ENCODE measurements at regions not wholly inside any gene's neighbourhood (a gene's known extent, or its start where the extent isn't known, plus 50 kb on each side); places are given as distances from the start of the nearest gene placed in this dataset.

DNA sequence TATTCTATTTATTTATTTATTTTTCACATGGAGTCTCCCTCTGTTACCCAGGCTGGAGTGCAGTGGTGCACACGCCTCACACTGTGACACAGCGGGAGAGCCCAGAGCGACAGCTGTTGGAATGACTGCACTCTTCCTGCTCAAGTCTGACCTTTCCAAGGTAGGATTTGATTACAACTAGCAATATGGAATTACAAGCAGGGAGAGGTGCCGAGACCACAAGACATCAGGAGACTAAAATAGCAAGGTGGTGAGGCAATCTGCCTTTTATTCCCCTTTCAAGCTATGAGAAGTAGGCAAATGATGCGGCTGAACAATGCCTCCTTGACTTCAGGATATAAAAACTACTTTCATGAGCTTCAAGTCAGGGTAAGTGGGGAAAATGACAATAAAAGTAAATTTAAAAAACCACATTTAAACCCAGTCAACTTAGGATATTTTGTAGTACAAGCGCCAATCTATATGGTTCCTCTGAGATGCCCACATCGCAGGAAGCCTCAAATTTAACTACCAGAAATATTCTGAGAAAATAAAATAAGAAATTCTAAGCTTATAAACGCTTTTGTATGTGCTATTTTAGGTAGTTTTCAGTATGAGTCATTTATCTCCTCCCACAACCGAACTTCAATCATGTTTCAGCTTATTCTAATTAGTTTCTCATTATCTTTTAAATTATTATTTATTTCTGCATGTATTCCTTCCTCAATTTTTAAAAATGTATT lies 146.9 kb upstream of the SGK1 start:
- no peak for TF ChIP-seq ZFX (IDR thresholded peaks at IDR 0.05)
- TF ChIP-seq, protein P1, sequence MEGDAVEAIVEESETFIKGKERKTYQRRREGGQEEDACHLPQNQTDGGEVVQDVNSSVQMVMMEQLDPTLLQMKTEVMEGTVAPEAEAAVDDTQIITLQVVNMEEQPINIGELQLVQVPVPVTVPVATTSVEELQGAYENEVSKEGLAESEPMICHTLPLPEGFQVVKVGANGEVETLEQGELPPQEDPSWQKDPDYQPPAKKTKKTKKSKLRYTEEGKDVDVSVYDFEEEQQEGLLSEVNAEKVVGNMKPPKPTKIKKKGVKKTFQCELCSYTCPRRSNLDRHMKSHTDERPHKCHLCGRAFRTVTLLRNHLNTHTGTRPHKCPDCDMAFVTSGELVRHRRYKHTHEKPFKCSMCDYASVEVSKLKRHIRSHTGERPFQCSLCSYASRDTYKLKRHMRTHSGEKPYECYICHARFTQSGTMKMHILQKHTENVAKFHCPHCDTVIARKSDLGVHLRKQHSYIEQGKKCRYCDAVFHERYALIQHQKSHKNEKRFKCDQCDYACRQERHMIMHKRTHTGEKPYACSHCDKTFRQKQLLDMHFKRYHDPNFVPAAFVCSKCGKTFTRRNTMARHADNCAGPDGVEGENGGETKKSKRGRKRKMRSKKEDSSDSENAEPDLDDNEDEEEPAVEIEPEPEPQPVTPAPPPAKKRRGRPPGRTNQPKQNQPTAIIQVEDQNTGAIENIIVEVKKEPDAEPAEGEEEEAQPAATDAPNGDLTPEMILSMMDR (conservative IDR thresholded peaks at IDR 0.05) = no peak
- no peak overlapping the region for H3K27ac ChIP-seq

DNA sequence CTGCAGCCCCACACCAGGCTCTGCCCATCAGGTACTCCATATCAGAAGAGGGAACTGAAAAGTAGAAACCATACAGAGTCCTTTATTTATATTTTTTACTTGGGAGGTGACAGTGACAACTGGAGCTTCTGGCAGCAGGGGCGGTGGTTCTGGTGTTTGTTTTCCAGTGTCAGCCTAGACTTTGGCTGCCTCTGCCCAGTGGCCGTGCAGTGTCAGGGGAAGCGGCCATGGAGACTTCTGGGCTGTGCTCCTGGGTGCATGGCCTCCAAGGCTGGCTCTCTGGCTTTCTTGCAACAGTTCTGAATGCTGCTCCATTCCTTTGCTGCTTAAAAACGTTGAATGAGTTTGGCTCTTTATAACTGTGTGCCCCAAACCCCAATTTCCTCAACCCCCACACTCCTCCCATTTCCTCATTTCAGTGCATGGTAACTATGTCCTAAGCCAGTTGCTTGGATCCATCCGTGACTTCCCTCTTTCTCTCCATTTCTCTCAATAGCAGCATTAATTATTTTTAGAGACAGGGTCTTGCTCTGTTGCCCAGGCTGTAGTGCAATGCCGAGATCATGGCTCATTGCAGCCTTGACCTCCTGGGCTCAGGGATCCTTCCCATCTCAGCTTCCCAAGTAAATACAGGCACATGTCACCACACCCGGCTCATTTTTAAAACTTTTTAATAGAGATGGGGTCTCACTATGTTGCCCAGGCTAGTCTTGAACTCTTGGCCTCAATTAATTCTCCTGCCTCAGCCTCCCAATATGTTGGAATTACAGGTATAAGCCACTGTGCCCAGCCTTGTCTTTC lies 141.1 kb upstream of the SGK1 start:
- no peak for TF ChIP-seq ZFX (IDR thresholded peaks at IDR 0.05)
- TF ChIP-seq, protein P1 (conservative IDR thresholded peaks at IDR 0.05) = no peak
- H3K27ac ChIP-seq = no peak overlapping the region

DNA sequence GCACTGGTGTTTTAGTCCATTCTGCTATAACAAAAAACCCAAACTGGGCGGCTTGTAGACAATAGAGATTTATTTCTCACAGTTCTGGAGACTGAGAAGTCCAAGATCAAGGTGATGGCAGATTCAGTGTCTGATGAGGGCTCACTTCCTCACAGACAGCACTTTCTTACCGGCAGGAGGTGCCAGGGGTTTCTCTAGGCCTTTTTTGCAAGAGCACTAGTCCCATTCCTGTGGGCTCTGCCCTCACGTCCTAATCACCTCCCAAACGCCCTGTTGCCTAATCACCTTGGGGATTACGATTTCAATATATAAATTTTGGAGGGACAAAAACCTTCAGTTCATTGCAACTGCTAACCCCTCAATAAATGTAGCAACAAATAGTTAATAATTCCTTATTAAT lies 140.0 kb upstream of the SGK1 start:
- TF ChIP-seq, protein P1 (conservative IDR thresholded peaks at IDR 0.05) = no peak
- no peak for TF ChIP-seq ZFX (IDR thresholded peaks at IDR 0.05)

DNA sequence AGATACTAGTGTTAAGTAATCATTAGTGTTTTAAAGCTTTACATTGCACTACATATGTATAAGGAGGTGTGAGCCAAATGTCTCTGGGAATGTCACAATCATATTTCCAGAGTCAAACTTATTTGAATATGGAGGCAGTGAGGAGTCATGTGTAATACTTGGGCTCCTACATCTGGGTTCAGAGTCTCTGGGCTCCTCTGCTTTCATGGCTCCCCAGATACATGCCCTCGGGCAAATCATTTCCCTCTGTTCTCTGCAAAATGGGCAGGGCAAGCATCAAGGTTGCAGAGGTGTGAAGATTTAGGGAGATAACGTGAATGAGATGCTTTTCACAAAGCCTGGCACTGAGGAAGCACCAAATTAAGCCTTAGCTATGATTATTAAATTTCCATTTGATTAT lies 138.3 kb upstream of the SGK1 start:
- no peak overlapping the region for H3K27ac ChIP-seq
- TF ChIP-seq, protein P1 (conservative IDR thresholded peaks at IDR 0.05) = no peak
- no peak for TF ChIP-seq ZFX (IDR thresholded peaks at IDR 0.05)

More for the DNA sequence above, 140.0 kb upstream of the SGK1 start:
- H3K27ac ChIP-seq = no peak overlapping the region

DNA sequence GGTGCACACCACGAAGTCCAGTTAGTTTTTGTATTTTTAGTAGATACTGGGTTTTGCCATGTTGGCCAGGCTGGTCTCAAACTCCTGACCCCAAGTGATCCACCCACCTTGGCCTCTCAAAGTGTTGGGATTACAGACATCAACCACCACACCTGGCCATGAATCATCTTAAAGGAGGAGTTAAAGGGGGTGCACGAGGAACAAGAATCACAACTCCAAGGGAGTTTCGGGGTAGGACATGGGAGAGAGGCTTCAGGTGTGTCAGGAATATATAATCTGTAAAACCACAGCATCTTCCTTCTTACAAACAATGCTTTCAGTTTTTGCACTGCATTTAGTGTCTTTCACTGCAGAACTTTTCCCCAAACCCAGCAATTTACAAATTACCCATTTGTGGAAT lies 137.4 kb upstream of the SGK1 start:
- TF ChIP-seq, protein P1 (conservative IDR thresholded peaks at IDR 0.05) = no peak
- no peak for TF ChIP-seq ZFX (IDR thresholded peaks at IDR 0.05)
- H3K27ac ChIP-seq = no peak overlapping the region

DNA sequence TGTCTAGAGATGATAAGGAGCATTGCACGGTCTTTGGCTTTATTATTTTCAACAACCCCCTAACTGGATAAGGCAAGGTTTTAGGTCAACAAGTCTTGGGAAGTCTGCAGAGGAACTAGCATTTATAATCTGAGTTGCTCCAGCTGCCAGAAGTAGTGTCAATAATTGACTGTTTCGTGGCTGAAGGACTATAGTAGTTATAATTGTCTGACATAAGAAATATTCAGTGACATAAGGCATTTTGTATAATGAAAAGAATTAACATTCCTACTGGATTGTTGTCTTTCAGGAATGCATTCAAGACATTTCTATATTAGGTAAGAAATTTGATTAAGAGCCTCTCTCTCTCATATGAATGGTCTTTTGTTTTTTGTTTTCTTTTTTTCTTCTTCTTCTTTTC lies 136.9 kb upstream of the SGK1 start:
- H3K27ac ChIP-seq = no peak overlapping the region
- TF ChIP-seq ZFX (IDR thresholded peaks at IDR 0.05) = no peak
- TF ChIP-seq, protein P1 (conservative IDR thresholded peaks at IDR 0.05) = no peak
